MG63 (cell line): ENCODE measurements at regions not wholly inside any gene's neighbourhood (a gene's known extent, or its start where the extent isn't known, plus 50 kb on each side); places are given as distances from the start of the nearest gene placed in this dataset.

ENCODE experiments used
- DNase-seq: peaks from one replicate; pipeline ENCODE4 v3.0.0-alpha.2; 2020
- H3K27me3 ChIP-seq: fragments of 250-450 bp; sonication (Bioruptor Pico); 2 replicates; pipeline ENCODE4 v1.5.1; 2020; ENCODE audit warnings: mild to moderate bottlenecking, moderate library complexity
- H3K36me3 ChIP-seq: fragments of 250-450 bp; sonication (Bioruptor Pico); 2 replicates; pipeline ENCODE4 v1.5.1; 2020; ENCODE audit warnings: mild to moderate bottlenecking, moderate library complexity
- H3K4me3 ChIP-seq: fragments of 250-450 bp; sonication (Bioruptor Pico); 2 replicates; pipeline ENCODE4 v1.5.1; 2020; ENCODE audit warnings: mild to moderate bottlenecking, moderate library complexity
- H3K9me3 ChIP-seq: fragments of 250-450 bp; sonication (Bioruptor Pico); 2 replicates; pipeline ENCODE4 v1.5.1; 2020; ENCODE audit warnings: mild to moderate bottlenecking, moderate library complexity

- no peaks in the 10 kb centered on the region for H3K27me3 ChIP-seq
- H3K9me3 ChIP-seq = no peaks in the 10 kb centered on the region
- no peaks in the 10 kb centered on the region for H3K36me3 ChIP-seq
- no peak overlapping the region for H3K4me3 ChIP-seq
- DNase-seq = no peak
Measured at GRCh38 chr5:139733698-139734538, 61.7 kb upstream of the PSD2 start.

DNA sequence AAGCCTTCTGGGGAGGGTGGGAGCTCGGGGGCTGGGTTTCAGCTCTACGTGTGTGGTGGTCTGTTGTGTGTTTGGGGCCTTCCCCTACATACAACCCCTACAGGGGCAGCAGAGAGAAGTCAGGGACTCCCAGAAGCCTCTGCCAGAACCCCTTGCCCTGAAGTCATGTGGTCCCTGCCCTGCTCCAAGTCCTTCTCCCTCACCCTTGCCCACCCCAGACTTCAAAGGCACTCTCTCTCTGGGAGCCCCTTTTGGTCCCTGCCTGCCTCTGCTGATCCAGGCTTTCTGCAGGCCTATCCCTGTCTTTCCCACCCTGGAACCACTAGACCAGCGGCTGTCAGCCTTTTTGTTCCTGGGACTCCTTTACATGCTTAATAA, 61.1 kb upstream of the PSD2 start:
- Histone ChIP-seq H3K4me3 (no peak overlapping the region), H3K36me3 (no peaks in the 10 kb centered on the region), H3K27me3 (no peaks in the 10 kb centered on the region), H3K9me3 (no peaks in the 10 kb centered on the region)
- DNase-seq = no peak

DNA sequence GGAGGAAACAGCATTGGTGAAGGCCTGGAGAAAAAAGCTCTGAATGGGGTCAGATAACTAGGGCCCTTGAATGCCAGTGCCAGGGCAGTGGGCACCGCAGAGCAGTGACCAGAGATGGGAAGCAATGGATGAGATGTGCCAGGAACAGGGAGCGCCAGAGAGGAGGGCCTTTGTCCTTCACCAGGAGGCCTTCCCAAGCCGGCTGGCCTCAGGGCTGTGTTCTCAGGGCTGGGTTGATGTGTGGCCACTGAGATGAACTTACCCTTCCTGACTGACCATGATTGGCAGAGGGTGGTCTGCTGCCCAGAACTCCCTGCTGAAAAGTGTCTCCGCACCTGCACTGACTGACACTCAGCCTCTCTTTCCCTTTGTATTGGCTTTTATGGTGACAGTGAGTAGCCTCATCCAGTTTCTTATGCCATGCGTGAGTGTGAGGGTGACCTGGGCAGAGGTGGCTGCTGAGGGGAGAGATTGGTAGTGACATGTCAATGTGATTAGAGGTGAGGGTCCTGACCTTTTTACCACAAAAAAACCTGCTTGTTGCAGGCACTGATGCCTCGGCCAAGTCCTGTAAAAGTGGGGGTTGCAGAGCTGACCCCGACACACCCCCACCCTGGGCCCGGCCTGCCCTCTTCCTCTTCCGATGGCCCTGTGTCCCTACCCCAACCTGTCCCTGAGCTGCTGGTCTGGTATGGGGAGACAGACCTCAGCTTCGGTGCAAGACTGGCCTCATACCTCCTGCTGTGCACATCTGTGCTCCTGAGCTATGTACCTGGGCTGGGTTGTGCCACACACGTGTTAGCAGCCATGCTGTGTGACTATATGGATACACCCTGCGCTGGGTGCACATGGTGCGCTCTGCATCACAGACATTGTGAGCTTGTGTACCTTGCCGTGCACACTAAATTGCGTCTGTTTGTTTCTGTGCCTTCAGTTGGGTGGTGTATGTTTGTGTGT, 57.1 kb upstream of the PSD2 start:
- no peak for DNase-seq
- H3K27me3 ChIP-seq = no peaks in the 10 kb centered on the region
- H3K9me3 ChIP-seq = no peaks in the 10 kb centered on the region
- no peak overlapping the region for H3K4me3 ChIP-seq
- H3K36me3 ChIP-seq = no peaks in the 10 kb centered on the region

GRCh38 chr5:139739150-139739974, 56.2 kb upstream of the PSD2 start:
- no peaks in the 10 kb centered on the region for H3K27me3 ChIP-seq
- no peak overlapping the region for H3K4me3 ChIP-seq
- no peaks in the 10 kb centered on the region for H3K9me3 ChIP-seq
- H3K36me3 ChIP-seq = no peaks in the 10 kb centered on the region
- no peak for DNase-seq

- H3K9me3 ChIP-seq = no peaks in the 10 kb centered on the region
- H3K36me3 ChIP-seq = no peaks in the 10 kb centered on the region
- DNase-seq = no peak
- H3K27me3 ChIP-seq = no peaks in the 10 kb centered on the region
- no peak overlapping the region for H3K4me3 ChIP-seq
Measured at GRCh38 chr5:139740138-139740991, 55.2 kb upstream of the PSD2 start.

GRCh38 chr5:139740992-139741672, 54.5 kb upstream of the PSD2 start:
- DNase-seq = no peak

GRCh38 chr5:139741823-139742172, 53.8 kb upstream of the PSD2 start:
- H3K27me3 ChIP-seq = no peaks in the 10 kb centered on the region
- H3K9me3 ChIP-seq = no peaks in the 10 kb centered on the region
- no peak for DNase-seq
- no peaks in the 10 kb centered on the region for H3K36me3 ChIP-seq
- no peak overlapping the region for H3K4me3 ChIP-seq

More at GRCh38 chr5:139740992-139741672, 54.5 kb upstream of the PSD2 start:
- H3K9me3 ChIP-seq = no peaks in the 10 kb centered on the region
- no peak overlapping the region for H3K4me3 ChIP-seq
- no peaks in the 10 kb centered on the region for H3K27me3 ChIP-seq
- no peaks in the 10 kb centered on the region for H3K36me3 ChIP-seq

DNA sequence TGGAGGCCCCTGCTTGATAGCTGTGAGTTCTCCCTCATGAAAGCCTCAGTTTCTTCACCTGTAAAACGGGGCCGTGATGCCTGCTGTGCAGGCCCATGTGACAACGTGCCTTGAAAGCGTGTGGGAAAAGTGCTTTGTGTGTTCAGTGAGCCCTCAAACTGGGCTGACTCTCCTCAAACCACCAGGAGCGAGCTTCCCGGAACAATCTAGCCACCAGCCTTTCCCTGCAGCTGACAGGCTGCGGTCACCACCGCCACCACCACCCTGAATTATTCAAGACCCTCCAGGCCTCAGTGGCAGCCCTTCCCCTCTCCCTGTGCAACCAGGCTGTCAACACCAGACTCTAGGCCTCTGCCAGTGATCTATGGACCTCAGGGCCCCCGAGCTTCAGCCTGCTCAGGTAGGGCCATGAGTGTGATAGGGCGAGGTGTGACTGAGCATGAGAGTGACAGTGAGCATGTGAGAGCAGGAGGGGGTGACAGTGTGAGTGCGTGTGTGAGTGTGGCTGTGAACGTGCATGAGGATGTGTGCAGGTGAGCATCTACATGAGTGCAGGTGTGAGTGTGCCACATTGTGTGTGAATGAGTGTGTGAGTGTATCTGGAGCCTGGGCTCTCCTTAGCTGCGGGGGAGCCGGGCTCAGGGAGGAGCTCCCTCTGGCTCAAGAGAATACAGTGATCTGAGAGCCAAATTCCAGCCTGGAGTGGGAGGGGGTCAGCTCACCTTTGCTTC, 53.3 kb upstream of the PSD2 start:
- DNase-seq = no peak
- Histone ChIP-seq H3K9me3 (no peaks in the 10 kb centered on the region), H3K36me3 (no peaks in the 10 kb centered on the region), H3K27me3 (no peaks in the 10 kb centered on the region), H3K4me3 (no peak overlapping the region)

DNA sequence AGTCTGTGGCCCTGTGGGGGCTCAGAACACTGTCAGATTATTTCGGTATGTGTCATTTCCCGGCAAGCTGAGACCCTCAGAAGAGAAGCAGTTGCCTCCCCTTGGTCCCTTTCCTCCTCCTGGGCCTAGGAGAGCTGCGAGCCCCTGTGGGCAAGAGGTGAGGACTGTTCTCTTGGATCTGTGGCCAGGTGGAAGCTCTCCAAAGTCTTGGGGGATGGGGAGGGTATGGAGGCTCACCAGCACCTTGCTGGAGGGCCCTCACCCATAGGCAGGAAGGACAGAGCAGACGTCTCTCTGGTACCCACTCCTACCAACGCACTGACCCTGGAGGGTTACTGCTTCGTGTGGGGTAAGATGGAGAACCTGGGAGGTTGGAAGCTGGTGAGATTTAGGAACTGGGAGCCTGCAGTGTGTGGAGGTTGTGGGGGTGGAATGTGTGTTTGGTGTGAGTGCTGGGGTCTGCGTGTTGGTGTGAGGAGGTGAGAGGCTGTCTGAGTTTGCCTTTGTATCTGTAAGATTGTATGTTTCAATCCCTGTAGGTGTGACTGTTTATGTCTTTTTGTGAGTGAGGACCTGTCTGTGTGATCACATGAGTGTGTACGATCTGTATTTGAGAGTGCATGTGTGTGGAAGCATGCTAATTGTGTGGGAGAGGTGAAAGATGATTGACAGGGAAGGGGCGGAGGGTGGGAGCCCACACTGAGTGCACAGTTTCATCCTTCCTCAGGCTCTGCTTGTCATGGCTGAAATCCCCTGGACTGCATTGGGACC, 52.4 kb upstream of the PSD2 start:
- H3K36me3 ChIP-seq = no peaks in the 10 kb centered on the region
- no peak for DNase-seq
- H3K27me3 ChIP-seq = no peaks in the 10 kb centered on the region
- no peaks in the 10 kb centered on the region for H3K9me3 ChIP-seq
- no peak overlapping the region for H3K4me3 ChIP-seq

GRCh38 chr5:139743804-139744203, 51.8 kb upstream of the PSD2 start:
- H3K4me3 ChIP-seq = no peak overlapping the region
- no peaks in the 10 kb centered on the region for H3K27me3 ChIP-seq
- no peak for DNase-seq
- H3K9me3 ChIP-seq = no peaks in the 10 kb centered on the region
- H3K36me3 ChIP-seq = no peaks in the 10 kb centered on the region

GRCh38 chr5:139744471-139745131, 51.0 kb upstream of the PSD2 start:
- DNase-seq = peak; percentile 26
- H3K9me3 ChIP-seq = no peaks in the 10 kb centered on the region
- no peaks in the 10 kb centered on the region for H3K27me3 ChIP-seq
- no peaks in the 10 kb centered on the region for H3K36me3 ChIP-seq
- no peak overlapping the region for H3K4me3 ChIP-seq

GRCh38 chr5:139745132-139745799, 50.3 kb upstream of the PSD2 start:
- peak; percentile 99 for DNase-seq
- Histone ChIP-seq H3K27me3 (no peaks in the 10 kb centered on the region), H3K4me3 (no peak overlapping the region), H3K36me3 (no peaks in the 10 kb centered on the region), H3K9me3 (no peaks in the 10 kb centered on the region)

GRCh38 chr5:139745800-139746690, 49.6 kb upstream of the PSD2 start:
- no peak overlapping the region for H3K4me3 ChIP-seq
- H3K9me3 ChIP-seq = no peaks in the 10 kb centered on the region
- H3K27me3 ChIP-seq = no peaks in the 10 kb centered on the region
- DNase-seq = peak; percentile 72
- no peaks in the 10 kb centered on the region for H3K36me3 ChIP-seq
